CD4-positive, alpha-beta memory T cell (primary cell): ENCODE measurements at regions not wholly inside any gene's neighbourhood (a gene's known extent, or its start where the extent isn't known, plus 50 kb on each side); places are given as distances from the start of the nearest gene placed in this dataset.
"Not testable (repeated sequence)": the region's sequence is repeated elsewhere in the genome, so short reads cannot be mapped to it uniquely, and the experiment has no call there.

Experiments used
- CTCF ChIA-PET: fragments of 350-600 bp; sonication (Branson Sonifier 250); formaldehyde crosslinking; loops from one replicate; lab custom pipeline; 2021; ENCODE audit warnings: inconsistent platforms; ENCODE audit not compliant: partially characterized antibody; lab: Charles Lee
- POLR2A ChIA-PET: fragments of 350-600 bp; sonication (Branson Sonifier 250); formaldehyde crosslinking; loops from one replicate; lab custom pipeline; 2021; ENCODE audit not compliant: partially characterized antibody; lab: Charles Lee
- DNase-seq, 5 donors: peaks; one replicate each; pipeline versions ENCODE4 v3.0.0 to v3.0.0-alpha.2; 2020 to 2022; ENCODE audit warnings: mixed read lengths in 1 of 5
- H3K27ac ChIP-seq: one replicate; pipeline ENCODE4 v1.7.0; 2013; ENCODE audit warnings: low read depth, low read length
- H3K27me3 ChIP-seq: 2 replicates; pipeline ENCODE4 v1.7.0; 2013; ENCODE audit warnings: mild to moderate bottlenecking, low read length, moderate library complexity; ENCODE audit not compliant: insufficient read depth
- H3K36me3 ChIP-seq: 2 replicates; pipeline ENCODE4 v1.7.0; 2013; ENCODE audit warnings: mild to moderate bottlenecking, low read length, moderate library complexity; ENCODE audit not compliant: insufficient read depth
- H3K4me1 ChIP-seq: 2 replicates; pipeline ENCODE4 v1.7.0; 2013; ENCODE audit warnings: mild to moderate bottlenecking, low read length, moderate library complexity; ENCODE audit not compliant: insufficient read depth
- H3K4me3 ChIP-seq, 2 donors: one replicate each; pipeline ENCODE4 v1.7.0; 2013; ENCODE audit warnings: low read length in 2 of 2, mild to moderate bottlenecking in 1 of 2
- H3K9me3 ChIP-seq, 2 donors: one replicate each; pipeline ENCODE4 v1.7.0; 2013; ENCODE audit warnings: low read length in 2 of 2, control low read depth in 1 of 2; ENCODE audit not compliant: control insufficient read depth in 1 of 2
- H3K27ac Mint-ChIP-seq, 7 donors: one replicate each; pipeline ENCODE4 v1.8.0; 2020 to 2021; ENCODE audit warnings: mixed read lengths in 7 of 7, mild to moderate bottlenecking in 6 of 7, inconsistent platforms in 3 of 7, moderate library complexity in 3 of 7
- H3K27me3 Mint-ChIP-seq, 2 donors: one replicate each; pipeline ENCODE4 v1.8.0; 2020 to 2021; ENCODE audit warnings: mixed read lengths in 2 of 2
- H3K36me3 Mint-ChIP-seq, 2 donors: one replicate each; pipeline ENCODE4 v1.8.0; 2020 to 2021; ENCODE audit warnings: mixed read lengths in 2 of 2, inconsistent platforms in 1 of 2, mild to moderate bottlenecking in 1 of 2
- H3K4me1 Mint-ChIP-seq, 4 donors: one replicate each; pipeline ENCODE4 v1.8.0; 2020 to 2021; ENCODE audit warnings: mixed read lengths in 4 of 4, mild to moderate bottlenecking in 1 of 4
- H3K4me3 Mint-ChIP-seq, 8 donors: one replicate each; pipeline ENCODE4 v1.8.0; 2020 to 2021; ENCODE audit warnings: mixed read lengths in 8 of 8, mild to moderate bottlenecking in 7 of 8, moderate library complexity in 6 of 8, inconsistent platforms in 3 of 8
- H3K9me3 Mint-ChIP-seq, 8 donors: one replicate each; pipeline ENCODE4 v1.8.0; 2020 to 2021; ENCODE audit warnings: mixed read lengths in 8 of 8, mild to moderate bottlenecking in 5 of 8, inconsistent platforms in 3 of 8, moderate library complexity in 1 of 8
- intact Hi-C: fragments of 100-400 bp; cut with micrococcal nuclease; formaldehyde crosslinking; loops from one replicate; pipeline ENCODE4 v1.15.1; 2023

- H3K4me1 ChIP-seq: peaks cover 13% of the 10 kb centered on the region
- intact Hi-C loops: loop anchor here (1.0 to 2.0 kb wide), 6 partner anchors 25 to 670 kb away; no protein-coding TSS in a partner anchor
- H3K27me3 ChIP-seq, DNase-seq, H3K27ac ChIP-seq, H3K4me3 Mint-ChIP-seq, H3K36me3 ChIP-seq, H3K36me3 Mint-ChIP-seq, H3K4me3 ChIP-seq, H3K27me3 Mint-ChIP-seq, H3K9me3 Mint-ChIP-seq, H3K9me3 ChIP-seq: not testable (repeated sequence)
- CTCF ChIA-PET: interaction anchor here (0.6 to 4.5 kb wide), 39 partner anchors 10 to 1205 kb away, joined by 3 to 32 read pairs (median 5); a partner anchor contains a TSS
- Mint-ChIP-seq H3K4me1 (peaks cover 9 to 21% (median 13%) of the 10 kb centered on the region in 4 donors), H3K27ac (peak overlapping the region in 1 of 7 donors; percentile 60)
- POLR2A ChIA-PET: interaction anchor here (0.7 to 6.3 kb wide), 9 partner anchors 11 to 650 kb away, joined by 3 to 44 read pairs (median 10); a partner anchor contains a TSS
Observed at GRCh38 chr6:27796736-27797481, 115.3 kb downstream of the OR2B2 start.

- Mint-ChIP-seq H3K9me3 (peaks cover 0 to 5% (median 0%) of the 10 kb centered on the region in 8 donors), H3K27me3 (peaks cover 6 to 13% of the 10 kb centered on the region in 2 donors), H3K36me3 (peaks cover 0 to 2% of the 10 kb centered on the region in 2 donors), H3K27ac (peak overlapping the region in 5 of 7 donors; percentile 6 to 91 (median 35)), H3K4me3 (peak overlapping the region in 1 of 8 donors; percentile 16), H3K4me1 (peaks cover 17 to 29% (median 21%) of the 10 kb centered on the region in 4 donors)
- intact Hi-C loops: loop anchor here (1.0 to 2.0 kb wide), 6 partner anchors 24 to 669 kb away; no protein-coding TSS in a partner anchor
- Histone ChIP-seq H3K4me1 (peaks cover 21% of the 10 kb centered on the region), H3K27ac (no peak overlapping the region), H3K27me3 (peaks cover 6% of the 10 kb centered on the region), H3K36me3 (no peaks in the 10 kb centered on the region), H3K4me3 (no peak overlapping the region), H3K9me3 (no peaks in the 10 kb centered on the region)
- ChIA-PET CTCF (interaction anchor here (0.6 to 4.5 kb wide), 40 partner anchors 9 to 1187 kb away, joined by 3 to 32 read pairs (median 5); a partner anchor contains a TSS), POLR2A (interaction anchor here (0.8 to 6.3 kb wide), 11 partner anchors 12 to 649 kb away, joined by 3 to 44 read pairs (median 8); a partner anchor contains a TSS)
- peak; percentile 75 to 82 (median 80) for DNase-seq
Observed at GRCh38 chr6:27795697-27796494, 116.3 kb downstream of the OR2B2 start.

GRCh38 chr6:27791182-27791943 is 120.8 kb downstream of the OR2B2 start:
- H3K36me3 Mint-ChIP-seq: peaks cover 0 to 2% of the 10 kb centered on the region in 2 donors
- POLR2A ChIA-PET: no interaction called here
- no peak overlapping the region for H3K27ac ChIP-seq

DNA sequence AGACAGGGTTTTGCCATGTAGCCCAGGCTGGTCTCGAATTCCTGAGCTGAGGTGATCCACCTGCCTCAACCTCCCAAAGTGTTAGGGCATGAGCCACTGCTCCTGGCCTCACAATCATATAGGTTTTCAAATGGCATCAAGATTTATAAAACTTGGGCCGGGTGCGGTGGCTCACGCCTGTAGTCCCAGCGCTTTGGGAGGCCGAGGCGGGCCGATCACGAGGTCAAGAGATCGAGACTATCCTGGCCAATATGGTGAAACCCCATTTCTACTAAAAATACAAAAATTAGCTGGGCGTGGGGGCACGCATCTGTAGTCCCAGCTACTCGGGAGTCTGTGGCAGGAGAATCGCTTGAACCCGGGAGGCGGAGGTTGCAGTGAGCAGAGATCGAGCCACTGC is 123.8 kb downstream of the OR2B2 start:
- H3K4me3 Mint-ChIP-seq, POLR2A ChIA-PET, H3K27ac ChIP-seq, intact Hi-C loops, H3K36me3 Mint-ChIP-seq, H3K27ac Mint-ChIP-seq, H3K27me3 ChIP-seq, H3K9me3 Mint-ChIP-seq, H3K36me3 ChIP-seq, H3K9me3 ChIP-seq, H3K4me3 ChIP-seq, DNase-seq: not testable (repeated sequence)
- Mint-ChIP-seq H3K4me1 (peaks cover 13 to 21% (median 17%) of the 10 kb centered on the region in 4 donors), H3K27me3 (peaks cover 18 to 28% of the 10 kb centered on the region in 2 donors)
- peaks cover 21% of the 10 kb centered on the region for H3K4me1 ChIP-seq
- CTCF ChIA-PET: interaction anchor here (0.8 to 2.9 kb wide), 9 partner anchors 8 to 610 kb away, joined by 3 to 8 read pairs (median 5); no protein-coding TSS in a partner anchor

More at GRCh38 chr6:27791182-27791943, 120.8 kb downstream of the OR2B2 start:
- peak in 1 of 5 donors; percentile 1 for DNase-seq
- H3K4me3 Mint-ChIP-seq: peak overlapping the region; percentile 76 to 89 (median 84)
- peaks cover 17 to 29% (median 21%) of the 10 kb centered on the region in 4 donors for H3K4me1 Mint-ChIP-seq
- Histone ChIP-seq H3K27me3 (peaks cover 6% of the 10 kb centered on the region), H3K4me1 (peaks cover 21% of the 10 kb centered on the region), H3K4me3 (peak overlapping the region; percentile 27 to 39), H3K9me3 (no peaks in the 10 kb centered on the region), H3K36me3 (no peaks in the 10 kb centered on the region)
- CTCF ChIA-PET: no interaction called here
- peaks cover 8 to 23% of the 10 kb centered on the region in 2 donors for H3K27me3 Mint-ChIP-seq
- intact Hi-C loops: no loop called here
- H3K27ac Mint-ChIP-seq: peak overlapping the region in 3 of 7 donors; percentile 11 to 64 (median 50)
- H3K9me3 Mint-ChIP-seq: peaks cover 0 to 5% (median 0%) of the 10 kb centered on the region in 8 donors

DNA sequence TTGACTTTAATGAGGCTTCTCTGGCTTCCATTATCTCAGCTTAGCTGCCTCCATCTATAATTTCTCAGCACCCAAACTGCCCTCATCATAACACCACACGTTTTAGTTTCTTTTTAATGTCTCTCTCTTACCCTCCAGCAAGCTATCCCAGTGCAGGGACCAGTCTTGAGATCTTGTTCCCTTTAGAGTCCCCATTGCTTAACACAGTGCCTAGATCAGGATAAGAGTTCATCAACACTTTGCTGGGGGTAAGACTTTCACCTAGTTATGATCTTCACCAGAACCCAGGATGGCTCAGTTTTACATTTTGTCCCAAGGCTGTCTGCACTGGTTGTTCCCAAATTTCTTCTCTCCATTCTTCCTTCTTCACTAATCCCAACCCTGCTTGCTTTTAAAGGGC is 126.1 kb downstream of the OR2B2 start:
- Mint-ChIP-seq H3K27me3 (peaks cover 12 to 18% of the 10 kb centered on the region in 2 donors), H3K4me3 (peak overlapping the region in 1 of 8 donors; percentile 3), H3K9me3 (no peaks in the 10 kb centered on the region), H3K36me3 (no peaks in the 10 kb centered on the region), H3K27ac (peak overlapping the region in 1 of 7 donors; percentile 3), H3K4me1 (peaks cover 0 to under 1% (median 0%) of the 10 kb centered on the region in 4 donors)
- Histone ChIP-seq H3K9me3 (no peaks in the 10 kb centered on the region), H3K4me1 (no peaks in the 10 kb centered on the region), H3K27ac (no peak overlapping the region), H3K36me3 (no peaks in the 10 kb centered on the region), H3K4me3 (no peak overlapping the region), H3K27me3 (no peaks in the 10 kb centered on the region)
- intact Hi-C loops: no loop called here
- CTCF ChIA-PET: interaction anchor here (0.9 to 3.4 kb wide), 7 partner anchors 10 to 659 kb away, joined by 3 to 23 read pairs (median 4); no protein-coding TSS in a partner anchor
- POLR2A ChIA-PET: no interaction called here
- DNase-seq: no peak

- ChIA-PET CTCF (interaction anchor here (1.2 to 3.4 kb wide), 5 partner anchors 10 to 111 kb away, joined by 4 to 23 read pairs (median 4); no protein-coding TSS in a partner anchor), POLR2A (interaction anchor here (0.6 kb wide), 1 partner anchor 9 kb away, joined by 3 read pairs; no protein-coding TSS in a partner anchor)
- H3K9me3 Mint-ChIP-seq: no peaks in the 10 kb centered on the region
- no peak overlapping the region for H3K27ac Mint-ChIP-seq
- Histone ChIP-seq H3K4me1 (no peaks in the 10 kb centered on the region), H3K4me3 (no peak overlapping the region), H3K36me3 (no peaks in the 10 kb centered on the region), H3K27me3 (no peaks in the 10 kb centered on the region), H3K9me3 (no peaks in the 10 kb centered on the region), H3K27ac (no peak overlapping the region)
- DNase-seq: no peak
- intact Hi-C loops: no loop called here
- H3K4me1 Mint-ChIP-seq: no peaks in the 10 kb centered on the region
- no peaks in the 10 kb centered on the region for H3K36me3 Mint-ChIP-seq
- peaks cover 12 to 24% of the 10 kb centered on the region in 2 donors for H3K27me3 Mint-ChIP-seq
- H3K4me3 Mint-ChIP-seq: no peak overlapping the region
Observed at GRCh38 chr6:27785294-27785693, 126.9 kb downstream of the OR2B2 start.
